Osteoblast (primary cell): ENCODE measurements at regions not wholly inside any gene's neighbourhood (a gene's known extent, or its start where the extent isn't known, plus 50 kb on each side); places are given as distances from the start of the nearest gene placed in this dataset.

Experiments used
- DNase-seq: peaks from one replicate; pipeline ENCODE4 v3.0.0; 2011; ENCODE audit warnings: low spot score, mixed read lengths; ENCODE audit not compliant: insufficient read length; ENCODE audit errors: missing footprints
- H2AFZ ChIP-seq: 2 replicates; pipeline ENCODE4 v1.6.0; 2011; ENCODE audit warnings: mild to moderate bottlenecking, low read length
- H3K27ac ChIP-seq: 2 replicates; pipeline ENCODE4 v1.5.1; 2011; ENCODE audit warnings: mild to moderate bottlenecking, low read depth, low read length, moderate library complexity
- H3K27me3 ChIP-seq: 2 replicates; pipeline ENCODE4 v1.6.0; 2012; ENCODE audit warnings: mild to moderate bottlenecking, control low read depth, inconsistent platforms, low read length, moderate library complexity; ENCODE audit not compliant: insufficient read depth
- H3K36me3 ChIP-seq: 2 replicates; pipeline ENCODE4 v1.5.1; 2011; ENCODE audit warnings: mild to moderate bottlenecking, low read length, control low read depth, moderate library complexity; ENCODE audit not compliant: insufficient read depth
- H3K4me1 ChIP-seq: 2 replicates; pipeline ENCODE4 v1.5.1; 2011; ENCODE audit warnings: mild to moderate bottlenecking, low read length, control low read depth, moderate library complexity; ENCODE audit not compliant: insufficient read depth
- H3K4me2 ChIP-seq: 2 replicates; pipeline ENCODE4 v1.6.0; 2011; ENCODE audit warnings: mild to moderate bottlenecking, low read length; ENCODE audit not compliant: insufficient read depth
- H3K4me3 ChIP-seq: fragments of 200-600 bp; sonication (generic); 3 replicates; pipeline ENCODE4 v1.5.1; 2012; ENCODE audit warnings: mild to moderate bottlenecking, low read length, inconsistent platforms; ENCODE audit not compliant: insufficient read depth
- H3K79me2 ChIP-seq: 2 replicates; pipeline ENCODE4 v1.6.0; 2012; ENCODE audit warnings: mild to moderate bottlenecking, low read length, control low read depth, inconsistent platforms; ENCODE audit not compliant: insufficient read depth
- H3K9me3 ChIP-seq: 2 replicates; pipeline ENCODE4 v1.5.1; 2011; ENCODE audit warnings: low read depth, low read length, control low read depth
- H4K20me1 ChIP-seq: 2 replicates; pipeline ENCODE4 v1.6.0; 2012; ENCODE audit warnings: mild to moderate bottlenecking, low read length, control low read depth; ENCODE audit not compliant: insufficient read depth
- TF ChIP-seq, protein P1 (sequence below): IDR thresholded peaks from 2 replicates; pipeline ENCODE4 v1.5.1; 2011; ENCODE audit warnings: mild to moderate bottlenecking, low read depth, low read length, moderate library complexity; ENCODE audit errors: extremely low read depth

GRCh38 chr16:85391769-85392583, 221.1 kb upstream of the GSE1 start:
- H3K4me1 ChIP-seq, result peaks cover 30% of the 10 kb centered on the region
- H3K27me3 ChIP-seq, result no peaks in the 10 kb centered on the region
- no peak overlapping the region for H2AFZ ChIP-seq
- H3K4me2 ChIP-seq, result no peak overlapping the region
- no peak overlapping the region for H3K27ac ChIP-seq
- no peaks in the 10 kb centered on the region for H4K20me1 ChIP-seq
- no peaks in the 10 kb centered on the region for H3K9me3 ChIP-seq
- H3K79me2 ChIP-seq, result peaks cover 13% of the 10 kb centered on the region
- no peak overlapping the region for H3K4me3 ChIP-seq
- TF ChIP-seq, protein P1, sequence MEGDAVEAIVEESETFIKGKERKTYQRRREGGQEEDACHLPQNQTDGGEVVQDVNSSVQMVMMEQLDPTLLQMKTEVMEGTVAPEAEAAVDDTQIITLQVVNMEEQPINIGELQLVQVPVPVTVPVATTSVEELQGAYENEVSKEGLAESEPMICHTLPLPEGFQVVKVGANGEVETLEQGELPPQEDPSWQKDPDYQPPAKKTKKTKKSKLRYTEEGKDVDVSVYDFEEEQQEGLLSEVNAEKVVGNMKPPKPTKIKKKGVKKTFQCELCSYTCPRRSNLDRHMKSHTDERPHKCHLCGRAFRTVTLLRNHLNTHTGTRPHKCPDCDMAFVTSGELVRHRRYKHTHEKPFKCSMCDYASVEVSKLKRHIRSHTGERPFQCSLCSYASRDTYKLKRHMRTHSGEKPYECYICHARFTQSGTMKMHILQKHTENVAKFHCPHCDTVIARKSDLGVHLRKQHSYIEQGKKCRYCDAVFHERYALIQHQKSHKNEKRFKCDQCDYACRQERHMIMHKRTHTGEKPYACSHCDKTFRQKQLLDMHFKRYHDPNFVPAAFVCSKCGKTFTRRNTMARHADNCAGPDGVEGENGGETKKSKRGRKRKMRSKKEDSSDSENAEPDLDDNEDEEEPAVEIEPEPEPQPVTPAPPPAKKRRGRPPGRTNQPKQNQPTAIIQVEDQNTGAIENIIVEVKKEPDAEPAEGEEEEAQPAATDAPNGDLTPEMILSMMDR, result no peak
- no peaks in the 10 kb centered on the region for H3K36me3 ChIP-seq
- peak; percentile 58 for DNase-seq

DNA sequence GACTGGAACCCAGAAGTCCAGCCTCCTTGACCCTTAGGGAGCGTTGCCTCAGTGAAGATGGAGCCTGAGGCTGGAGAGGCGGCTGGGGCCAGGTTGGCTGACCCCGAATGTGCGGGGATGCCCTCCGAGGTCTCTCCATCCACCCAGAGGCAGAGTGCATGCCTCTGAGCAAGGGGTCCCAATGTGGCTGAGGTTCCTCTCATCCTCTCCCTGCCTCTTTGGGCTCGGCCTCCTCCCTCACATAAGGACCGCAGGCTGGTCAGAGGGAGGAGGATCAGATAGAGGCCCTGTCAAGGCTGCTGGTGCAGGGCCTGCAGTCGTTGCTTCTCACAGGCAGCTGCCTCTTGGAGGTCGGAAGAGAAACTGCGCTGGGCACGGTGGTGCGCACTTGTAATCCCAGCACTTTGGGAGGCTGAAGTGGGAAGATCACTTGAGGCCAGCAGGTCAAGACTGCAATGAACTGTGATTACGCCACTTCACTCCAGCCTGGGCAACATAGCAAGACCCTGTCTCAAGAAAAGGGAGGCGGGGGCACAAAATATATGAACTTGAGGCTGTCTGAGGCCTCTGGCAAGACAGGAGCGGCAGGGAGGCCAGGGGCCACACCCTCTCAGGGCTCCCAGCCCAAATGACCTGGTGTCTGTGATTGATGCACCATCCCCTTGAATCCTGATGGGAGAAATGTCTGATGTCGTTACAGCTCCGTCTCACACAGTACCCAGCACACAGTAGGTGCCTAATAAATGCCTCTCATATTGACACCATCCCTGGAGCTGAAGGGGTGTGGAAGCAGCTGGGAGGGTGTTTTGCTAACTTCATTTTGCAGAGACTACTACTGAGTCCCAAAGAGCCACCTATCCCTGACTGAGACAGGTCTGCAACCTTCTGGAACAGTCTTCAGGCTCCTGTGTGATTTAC, 220.1 kb upstream of the GSE1 start:
- H3K9me3 ChIP-seq, result no peaks in the 10 kb centered on the region
- H3K79me2 ChIP-seq, result peaks cover 11% of the 10 kb centered on the region
- no peaks in the 10 kb centered on the region for H4K20me1 ChIP-seq
- H2AFZ ChIP-seq, result no peak overlapping the region
- peaks cover 32% of the 10 kb centered on the region for H3K4me1 ChIP-seq
- no peak overlapping the region for H3K27ac ChIP-seq
- no peaks in the 10 kb centered on the region for H3K27me3 ChIP-seq
- TF ChIP-seq, protein P1, result no peak
- H3K36me3 ChIP-seq, result no peaks in the 10 kb centered on the region
- no peak overlapping the region for H3K4me2 ChIP-seq
- no peak overlapping the region for H3K4me3 ChIP-seq
- no peak for DNase-seq

GRCh38 chr16:85393674-85394451, 219.3 kb upstream of the GSE1 start:
- H3K27ac ChIP-seq, result no peak overlapping the region
- no peaks in the 10 kb centered on the region for H3K27me3 ChIP-seq
- H3K4me3 ChIP-seq, result no peak overlapping the region
- TF ChIP-seq, protein P1, result peak; percentile 49
- no peak overlapping the region for H3K4me2 ChIP-seq
- H3K4me1 ChIP-seq, result peaks cover 32% of the 10 kb centered on the region
- no peak overlapping the region for H2AFZ ChIP-seq
- H3K79me2 ChIP-seq, result peaks cover 13% of the 10 kb centered on the region
- DNase-seq, result peak; percentile 92
- H4K20me1 ChIP-seq, result no peaks in the 10 kb centered on the region
- no peaks in the 10 kb centered on the region for H3K36me3 ChIP-seq
- no peaks in the 10 kb centered on the region for H3K9me3 ChIP-seq
